H1 (cell line): ENCODE measurements at regions not wholly inside any gene's neighbourhood (a gene's known extent, or its start where the extent isn't known, plus 50 kb on each side); places are given as distances from the start of the nearest gene placed in this dataset.

Source experiments
- CHD7 ChIP-seq: fragments of 300-600 bp; sonication (generic); IDR thresholded peaks from 2 replicates; pipeline ENCODE4 v1.7.1; 2012; ENCODE audit warnings: low read length, moderate library complexity, mild to moderate bottlenecking, inconsistent platforms; ENCODE audit not compliant: insufficient replicate concordance
- E2F6 ChIP-seq: IDR thresholded peaks from 2 replicates; pipeline ENCODE4 v1.6.1; 2012; ENCODE audit warnings: inconsistent platforms
- GTF2F1 ChIP-seq: IDR thresholded peaks from 2 replicates; pipeline ENCODE4 v1.6.1; 2012; ENCODE audit warnings: low read depth, low read length, improper control_type of control experiment, borderline replicate concordance

GRCh38 chr10:130265542-130265941, 129.4 kb downstream of the GLRX3 start (continued):
- TF ChIP-seq CHD7 (no peak), GTF2F1 (no peak), E2F6 (no peak)
- TF ChIP-seq, all 59 proteins: peak for 0
